ENCODE measurements at regions not wholly inside any gene's neighbourhood (a gene's known extent, or its start where the extent isn't known, plus 50 kb on each side); places are given as distances from the start of the nearest gene placed in this dataset.

DNA sequence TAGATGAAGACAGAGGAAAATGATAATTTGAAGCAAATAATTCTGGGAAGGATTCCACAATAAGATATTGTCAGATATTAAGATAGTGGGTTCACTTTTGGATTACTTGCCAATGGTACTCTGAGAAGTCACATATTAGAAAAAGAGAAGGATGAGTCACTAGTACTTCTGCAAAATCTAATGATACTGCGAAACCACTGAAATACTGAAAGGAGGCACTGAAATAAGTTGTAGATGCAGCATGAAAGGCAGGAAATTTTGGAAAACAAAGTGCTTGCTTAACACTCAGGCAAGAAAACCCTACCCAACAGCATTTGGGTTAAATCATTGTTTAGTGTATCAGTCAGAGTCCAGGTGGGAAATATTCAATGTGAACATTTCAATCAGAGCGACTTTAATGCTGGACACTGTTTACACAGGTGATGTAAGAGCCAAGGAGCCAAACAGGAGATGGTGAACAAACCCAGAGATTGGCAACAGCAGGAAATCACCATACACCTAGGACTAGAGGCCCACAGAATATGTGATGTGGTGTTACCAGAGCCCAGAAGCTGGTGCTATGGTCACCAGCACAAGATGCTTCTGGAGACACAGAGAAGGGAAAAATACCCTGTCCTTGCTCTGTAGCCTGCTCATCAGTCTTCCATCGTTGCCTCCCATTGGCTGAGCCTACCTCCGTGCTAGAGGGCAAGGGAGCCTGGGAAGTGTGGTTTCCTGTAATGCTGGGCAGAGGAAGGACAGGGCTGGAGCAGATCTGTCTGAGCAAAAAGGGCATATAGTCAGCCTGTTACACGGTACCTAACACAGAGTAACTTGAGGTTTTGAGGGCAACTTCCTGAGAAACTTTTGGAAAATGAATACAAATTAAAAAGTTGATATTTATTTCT lies 204.7 kb upstream of the ITGA4 start:
- Histone ChIP-seq H3K4me3 (ENCODE audit: low read depth, low read length) (no peak overlapping the region), H3K36me3 (ENCODE audit: insufficient read depth) (no peaks in the 10 kb centered on the region), H3K4me1 (ENCODE audit: insufficient read depth) (no peaks in the 10 kb centered on the region), H3K27ac (ENCODE audit: low read depth) (no peak overlapping the region)
- 84% methylated on average over 5 of the region's 5 CpGs for WGBS
- no peak for DNase-seq (ENCODE audit: extremely low spot score)

DNA sequence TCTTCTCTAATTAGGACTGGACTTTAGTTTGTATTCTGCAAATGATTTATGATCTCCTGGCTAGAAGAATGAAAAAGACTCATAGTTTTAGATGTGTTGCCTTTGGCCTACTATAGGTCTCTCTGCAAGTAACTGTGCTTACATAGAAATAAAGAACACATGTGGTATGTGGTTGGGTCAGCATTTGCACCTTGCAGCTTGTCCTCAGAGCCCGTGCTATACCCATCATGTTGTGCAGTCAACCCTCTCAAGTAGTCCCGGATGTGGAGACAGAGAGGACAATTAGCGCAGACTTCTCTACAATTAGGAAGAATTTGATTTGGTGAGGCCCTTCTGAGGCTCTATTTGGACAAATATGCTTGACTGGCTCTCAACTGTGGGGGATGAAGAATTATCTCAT lies 203.7 kb upstream of the ITGA4 start:
- 91% methylated on average over 3 of the region's 3 CpGs for WGBS
- no peaks in the 10 kb centered on the region for H3K36me3 ChIP-seq (ENCODE audit: insufficient read depth)

DNA sequence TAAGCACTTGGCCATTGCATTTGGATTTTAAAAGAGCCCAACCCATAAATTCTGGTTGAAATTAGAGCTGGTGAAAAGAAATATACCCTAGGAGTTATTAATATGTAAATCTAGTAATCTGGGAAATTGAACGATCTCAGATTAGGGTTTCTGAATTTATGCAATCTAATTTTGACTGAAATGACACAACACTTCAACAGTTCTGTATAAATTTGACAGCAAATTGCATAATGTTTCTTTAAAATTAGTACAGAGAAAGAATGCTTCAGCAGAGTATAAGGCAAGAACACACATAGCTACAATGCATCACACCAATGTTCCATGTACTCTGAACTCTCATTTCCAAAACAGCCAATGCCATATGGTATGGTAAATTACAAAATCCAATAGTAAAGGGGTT lies 201.5 kb upstream of the ITGA4 start:
- WGBS = 36% methylated on average over 1 of the region's 1 CpG
- H3K4me1 ChIP-seq (ENCODE audit: insufficient read depth) = no peaks in the 10 kb centered on the region
- DNase-seq (ENCODE audit: extremely low spot score) = no peak
- no peak overlapping the region for H3K27ac ChIP-seq (ENCODE audit: low read depth)
- H3K4me3 ChIP-seq (ENCODE audit: low read depth, low read length) = no peak overlapping the region
- H3K36me3 ChIP-seq (ENCODE audit: insufficient read depth) = no peaks in the 10 kb centered on the region

More for the DNA sequence above, 203.7 kb upstream of the ITGA4 start:
- no peak for DNase-seq (ENCODE audit: extremely low spot score)
- Histone ChIP-seq H3K4me1 (ENCODE audit: insufficient read depth) (no peaks in the 10 kb centered on the region), H3K4me3 (ENCODE audit: low read depth, low read length) (no peak overlapping the region), H3K27ac (ENCODE audit: low read depth) (no peak overlapping the region)

DNA sequence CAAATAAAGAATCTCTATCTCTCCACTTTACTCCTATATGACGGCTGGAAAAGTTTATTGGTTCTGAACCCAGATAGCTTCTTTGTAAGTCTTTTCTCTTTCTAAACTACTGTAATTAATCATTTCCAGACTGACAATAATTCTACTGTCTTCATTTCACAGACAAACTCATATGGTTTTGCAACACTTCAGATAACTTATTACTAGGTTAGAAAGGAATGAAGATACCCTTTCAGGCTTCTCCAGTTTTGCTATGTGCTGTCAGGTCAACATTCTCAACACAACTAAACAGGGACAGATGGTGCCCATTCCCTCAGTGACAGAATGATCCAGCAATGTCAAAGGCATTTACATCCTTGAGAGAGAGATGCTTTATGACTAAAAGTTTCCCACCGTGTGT lies 198.5 kb upstream of the ITGA4 start:
- 50% methylated on average over 2 of the region's 2 CpGs for WGBS
- DNase-seq (ENCODE audit: extremely low spot score) = no peak

DNA sequence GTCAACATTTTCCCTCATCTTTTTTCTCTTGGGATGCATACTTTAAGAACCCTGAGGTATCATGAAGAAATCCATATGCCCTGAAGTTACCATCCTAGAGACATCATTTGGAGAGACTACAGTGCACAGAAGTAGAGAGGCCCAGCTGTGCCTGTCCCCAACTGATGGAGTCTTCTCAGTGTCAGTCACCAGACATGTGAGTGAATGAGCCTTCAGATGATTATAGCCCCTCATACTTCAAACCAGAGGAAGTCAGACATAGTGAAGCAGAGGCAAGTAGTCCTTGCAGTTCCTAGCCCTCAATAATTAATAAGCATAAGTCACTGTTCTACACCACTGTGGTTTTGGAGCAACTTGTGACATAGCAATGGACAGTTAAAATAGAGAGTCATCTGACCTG lies 194.4 kb upstream of the ITGA4 start:
- Histone ChIP-seq H3K36me3 (ENCODE audit: insufficient read depth) (no peaks in the 10 kb centered on the region), H3K4me1 (ENCODE audit: insufficient read depth) (no peaks in the 10 kb centered on the region), H3K4me3 (ENCODE audit: low read depth, low read length) (no peak overlapping the region), H3K27ac (ENCODE audit: low read depth) (no peak overlapping the region)
- DNase-seq (ENCODE audit: extremely low spot score) = no peak

More for the DNA sequence above, 198.5 kb upstream of the ITGA4 start:
- no peaks in the 10 kb centered on the region for H3K4me1 ChIP-seq (ENCODE audit: insufficient read depth)
- no peak overlapping the region for H3K27ac ChIP-seq (ENCODE audit: low read depth)
- no peaks in the 10 kb centered on the region for H3K36me3 ChIP-seq (ENCODE audit: insufficient read depth)
- H3K4me3 ChIP-seq (ENCODE audit: low read depth, low read length) = no peak overlapping the region

DNA sequence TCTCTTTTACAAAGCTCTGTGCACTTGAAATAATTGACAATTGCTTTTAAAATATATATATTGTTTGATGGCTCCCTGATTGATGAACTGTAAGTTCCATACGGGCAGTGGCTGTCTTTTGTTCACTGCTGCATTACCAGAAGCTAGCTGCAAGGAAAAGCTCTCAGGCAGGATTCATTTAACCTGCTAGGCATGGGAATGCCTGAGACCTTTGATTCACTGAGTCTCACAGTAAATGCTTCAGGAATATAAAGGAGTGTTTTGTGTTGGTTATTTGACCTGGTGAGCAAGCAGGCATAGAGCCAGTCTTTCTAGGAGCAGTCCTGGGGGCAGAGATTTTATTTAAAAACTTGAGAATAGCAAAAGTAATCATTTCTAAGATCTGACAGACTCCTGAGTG lies 193.2 kb upstream of the ITGA4 start:
- Histone ChIP-seq H3K4me3 (ENCODE audit: low read depth, low read length) (no peak overlapping the region), H3K4me1 (ENCODE audit: insufficient read depth) (no peaks in the 10 kb centered on the region), H3K27ac (ENCODE audit: low read depth) (no peak overlapping the region), H3K36me3 (ENCODE audit: insufficient read depth) (no peaks in the 10 kb centered on the region)
- WGBS = 61% methylated on average over 1 of the region's 1 CpG
- DNase-seq (ENCODE audit: extremely low spot score) = no peak

DNA sequence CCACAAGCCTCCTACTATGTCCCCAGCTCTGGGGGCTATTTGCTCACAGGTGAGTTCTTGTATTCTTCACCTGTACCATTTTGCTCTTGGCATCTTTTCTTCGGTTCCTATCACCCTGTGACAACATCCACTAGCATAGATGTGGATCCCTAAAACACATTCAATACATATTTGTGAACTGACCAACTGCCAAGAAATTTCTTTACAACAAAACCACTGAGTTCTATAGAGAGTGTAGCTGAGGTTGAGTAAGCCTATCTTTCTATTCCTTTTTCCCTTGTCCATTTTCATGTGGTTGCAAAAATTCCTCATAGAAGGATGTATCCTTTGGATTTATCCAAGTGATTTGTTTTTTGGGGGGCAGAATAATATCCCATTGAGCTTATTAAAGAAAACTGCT lies 192.7 kb upstream of the ITGA4 start:
- 73% methylated on average over 1 of the region's 1 CpG for WGBS
- Histone ChIP-seq H3K4me3 (ENCODE audit: low read depth, low read length) (no peak overlapping the region), H3K4me1 (ENCODE audit: insufficient read depth) (no peaks in the 10 kb centered on the region), H3K27ac (ENCODE audit: low read depth) (no peak overlapping the region), H3K36me3 (ENCODE audit: insufficient read depth) (no peaks in the 10 kb centered on the region)
- no peak for DNase-seq (ENCODE audit: extremely low spot score)

DNA sequence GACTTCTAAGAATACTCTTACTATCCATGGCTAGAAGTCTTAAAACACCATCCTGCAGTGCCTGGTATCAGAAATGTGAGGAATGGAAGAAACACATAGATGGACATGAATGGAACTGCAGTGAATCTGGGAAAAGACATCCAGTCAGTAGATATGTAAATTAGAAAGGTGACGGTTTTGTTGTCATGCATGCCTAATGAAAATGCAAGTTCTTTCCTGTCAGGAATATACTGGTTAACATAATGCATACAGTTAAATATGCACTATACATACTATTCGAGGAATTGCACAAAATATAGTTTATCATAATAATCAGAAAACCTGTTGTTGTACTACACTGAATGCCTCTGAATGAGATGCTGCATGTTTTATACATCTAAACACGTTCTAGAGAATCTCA lies 190.6 kb upstream of the ITGA4 start:
- no peak overlapping the region for H3K27ac ChIP-seq (ENCODE audit: low read depth)
- no peaks in the 10 kb centered on the region for H3K4me1 ChIP-seq (ENCODE audit: insufficient read depth)
- no peaks in the 10 kb centered on the region for H3K36me3 ChIP-seq (ENCODE audit: insufficient read depth)
- DNase-seq (ENCODE audit: extremely low spot score) = no peak
- H3K4me3 ChIP-seq (ENCODE audit: low read depth, low read length) = no peak overlapping the region
- 81% methylated on average over 3 of the region's 3 CpGs for WGBS

DNA sequence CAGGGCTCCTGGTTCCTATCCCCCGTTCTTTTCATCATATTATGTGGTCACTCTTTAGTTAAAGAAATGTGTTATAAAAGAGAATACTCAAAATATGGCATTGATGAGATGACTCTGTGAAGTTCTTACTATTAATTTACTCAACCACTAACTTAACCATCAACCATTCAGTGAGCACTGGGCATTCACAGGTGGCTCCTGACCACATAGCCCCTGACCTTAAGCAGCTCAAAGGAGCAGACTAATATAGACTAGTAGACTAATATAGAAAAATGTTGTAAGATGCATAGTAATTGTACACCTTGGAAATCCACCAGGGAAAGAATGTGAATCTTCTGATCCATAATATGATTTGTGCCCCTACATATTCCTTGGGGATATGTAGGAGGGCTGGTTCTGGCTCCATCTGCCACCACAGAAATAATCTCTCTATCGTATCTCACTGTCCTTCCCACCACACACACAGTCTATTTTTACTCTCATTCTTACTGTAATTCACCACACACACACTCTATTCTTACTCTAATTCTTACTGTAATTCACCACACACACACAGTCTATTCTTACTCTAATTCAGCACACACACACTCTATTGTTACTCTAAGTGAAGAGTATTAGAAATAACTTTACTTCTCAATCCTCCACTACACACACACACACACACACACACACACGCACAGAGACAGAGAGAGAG lies 188.9 kb upstream of the ITGA4 start:
- WGBS = 80% methylated on average over 3 of the region's 3 CpGs
- Histone ChIP-seq H3K4me1 (ENCODE audit: insufficient read depth) (no peaks in the 10 kb centered on the region), H3K36me3 (ENCODE audit: insufficient read depth) (no peaks in the 10 kb centered on the region), H3K4me3 (ENCODE audit: low read depth, low read length) (no peak overlapping the region), H3K27ac (ENCODE audit: low read depth) (no peak overlapping the region)
- DNase-seq (ENCODE audit: extremely low spot score) = no peak

DNA sequence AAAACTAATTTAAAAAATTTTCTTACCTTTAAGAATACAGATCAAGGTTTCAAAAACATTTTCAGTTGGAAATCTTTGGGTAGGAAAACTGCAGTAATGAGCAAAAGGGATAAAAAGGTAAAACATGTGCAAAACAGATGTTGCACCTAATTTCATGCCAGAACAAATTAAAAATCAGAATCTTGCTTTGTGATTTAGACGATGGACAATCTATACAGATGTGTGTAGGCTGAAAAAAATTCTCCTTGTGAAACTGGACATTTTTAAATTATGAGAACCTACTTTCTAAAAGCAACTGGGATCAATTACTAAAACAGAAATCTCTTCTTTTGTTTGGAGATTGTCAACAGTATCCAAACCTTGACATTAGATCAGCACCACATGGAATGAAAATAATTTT lies 183.2 kb upstream of the ITGA4 start:
- no peak for DNase-seq (ENCODE audit: extremely low spot score)
- no peak overlapping the region for H3K27ac ChIP-seq (ENCODE audit: low read depth)
- H3K4me3 ChIP-seq (ENCODE audit: low read depth, low read length) = no peak overlapping the region
- H3K4me1 ChIP-seq (ENCODE audit: insufficient read depth) = no peaks in the 10 kb centered on the region
- H3K36me3 ChIP-seq (ENCODE audit: insufficient read depth) = no peaks in the 10 kb centered on the region
- 58% methylated on average over 1 of the region's 1 CpG for WGBS

DNA sequence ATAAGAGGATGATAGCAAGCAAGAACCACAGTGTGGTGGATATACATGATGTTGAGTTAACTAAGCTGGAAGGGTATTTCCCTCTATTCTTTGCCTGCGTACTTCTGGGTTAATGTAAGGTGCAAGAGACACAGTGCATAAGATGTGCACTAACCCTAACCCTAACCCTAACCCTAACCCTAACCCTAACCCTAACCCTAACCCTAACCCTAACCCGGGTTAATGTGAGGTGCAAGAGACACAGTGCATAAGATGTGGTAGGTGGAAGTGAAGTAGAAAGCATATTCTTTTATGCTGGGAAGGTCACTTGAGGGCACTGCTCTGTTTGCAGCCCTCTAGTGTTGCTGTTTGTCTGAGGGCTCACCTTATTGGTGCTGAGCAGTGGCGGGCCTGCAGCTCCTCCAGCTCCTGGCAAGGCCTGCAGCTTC lies 181.5 kb upstream of the ITGA4 start:
- 78% methylated on average over 3 of the region's 3 CpGs for WGBS
- Histone ChIP-seq H3K4me1 (ENCODE audit: insufficient read depth) (no peaks in the 10 kb centered on the region), H3K4me3 (ENCODE audit: low read depth, low read length) (no peak overlapping the region), H3K27ac (ENCODE audit: low read depth) (no peak overlapping the region), H3K36me3 (ENCODE audit: insufficient read depth) (no peaks in the 10 kb centered on the region)
- DNase-seq (ENCODE audit: extremely low spot score) = no peak

DNA sequence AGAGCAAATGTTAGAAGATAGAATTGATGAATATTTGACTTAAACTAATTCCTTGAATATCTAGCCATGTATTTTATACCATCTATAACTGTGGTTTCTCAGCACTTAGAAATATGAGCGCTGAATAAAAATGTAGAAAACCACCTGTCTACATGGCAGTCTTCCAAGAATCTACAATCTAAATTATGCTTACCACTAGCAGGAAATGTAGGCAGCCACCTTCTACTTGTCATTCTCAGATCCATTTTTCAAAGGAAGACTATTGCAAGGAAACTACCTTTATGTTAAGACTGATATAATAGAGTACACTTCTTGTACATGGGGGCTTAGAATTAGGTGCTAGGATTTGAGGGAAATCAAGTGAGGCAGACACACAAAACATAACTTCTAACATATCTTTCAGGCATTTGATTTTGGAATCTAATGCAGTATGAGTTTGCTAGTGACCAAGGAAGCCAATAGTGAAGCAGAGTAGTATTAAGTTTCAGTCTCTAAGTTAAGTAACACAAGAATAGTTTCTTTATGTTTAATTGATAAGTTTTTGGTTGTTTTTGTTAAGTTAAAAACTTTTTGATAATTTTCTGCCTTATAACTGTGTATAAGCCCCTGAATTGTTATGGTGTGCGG lies 175.9 kb upstream of the ITGA4 start:
- H3K4me1 ChIP-seq (ENCODE audit: insufficient read depth) = no peaks in the 10 kb centered on the region
- no peaks in the 10 kb centered on the region for H3K36me3 ChIP-seq (ENCODE audit: insufficient read depth)
- H3K27ac ChIP-seq (ENCODE audit: low read depth) = no peak overlapping the region
- no peak overlapping the region for H3K4me3 ChIP-seq (ENCODE audit: low read depth, low read length)
- 77% methylated on average over 2 of the region's 2 CpGs for WGBS
- no peak for DNase-seq (ENCODE audit: extremely low spot score)

DNA sequence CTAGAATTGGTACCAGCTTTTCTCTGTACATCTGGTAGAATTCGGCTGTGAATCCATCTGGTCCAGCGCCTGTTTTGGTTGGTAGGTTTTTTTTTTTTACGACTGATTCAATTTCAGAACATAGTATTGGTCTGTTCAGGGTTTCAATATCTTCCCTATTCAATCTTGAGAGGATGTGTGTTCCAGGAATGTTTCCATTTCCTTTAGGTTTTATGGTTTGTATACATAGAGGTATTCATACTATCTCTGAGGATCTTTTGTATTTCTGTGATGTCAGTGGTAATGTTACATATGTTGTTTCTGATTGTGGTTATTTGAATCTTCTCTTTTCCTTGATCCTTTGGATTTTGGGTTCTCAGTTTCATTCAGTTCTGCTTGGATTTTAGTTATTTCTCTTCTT lies 172.1 kb upstream of the ITGA4 start:
- H3K27ac ChIP-seq (ENCODE audit: low read depth) = no peak overlapping the region
- H3K4me3 ChIP-seq (ENCODE audit: low read depth, low read length) = no peak overlapping the region
- no peaks in the 10 kb centered on the region for H3K4me1 ChIP-seq (ENCODE audit: insufficient read depth)
- H3K36me3 ChIP-seq (ENCODE audit: insufficient read depth) = no peaks in the 10 kb centered on the region
- WGBS = 24% methylated on average over 3 of the region's 3 CpGs
- no peak for DNase-seq (ENCODE audit: extremely low spot score)

DNA sequence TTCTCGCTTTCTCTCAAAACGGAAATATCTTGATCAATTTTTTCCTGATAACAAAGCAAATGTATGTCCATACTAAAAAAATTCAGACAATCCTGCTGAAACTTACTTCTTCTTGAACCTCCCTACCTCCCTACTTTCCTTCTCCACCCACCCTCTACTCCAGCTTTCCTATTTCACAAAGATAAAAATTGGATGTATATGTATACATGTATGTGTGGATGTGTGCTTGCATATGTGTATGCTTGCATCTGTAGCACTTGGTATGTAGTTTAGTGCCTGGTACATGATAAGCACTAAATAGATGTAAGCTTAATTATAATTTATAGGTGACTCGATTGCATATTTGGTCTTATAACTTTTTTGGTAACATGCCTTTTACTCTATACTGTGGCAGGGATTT lies 167.5 kb upstream of the ITGA4 start:
- DNase-seq (ENCODE audit: extremely low spot score) = no peak
- H3K4me1 ChIP-seq (ENCODE audit: insufficient read depth) = no peaks in the 10 kb centered on the region
- 94% methylated on average over 3 of the region's 3 CpGs for WGBS
- no peak overlapping the region for H3K27ac ChIP-seq (ENCODE audit: low read depth)
- H3K4me3 ChIP-seq (ENCODE audit: low read depth, low read length) = no peak overlapping the region
- no peaks in the 10 kb centered on the region for H3K36me3 ChIP-seq (ENCODE audit: insufficient read depth)
